Mesendoderm (in vitro differentiated cells): ENCODE measurements at regions not wholly inside any gene's neighbourhood (a gene's known extent, or its start where the extent isn't known, plus 50 kb on each side); places are given as distances from the start of the nearest gene placed in this dataset.

Source experiments
- DNase-seq: peaks from one replicate; pipeline ENCODE4 v3.0.0; 2013
- H2AK5ac ChIP-seq: 2 replicates; pipeline ENCODE4 v1.6.1; 2013; ENCODE audit warnings: low read length, inconsistent platforms
- H2BK120ac ChIP-seq: 2 replicates; pipeline ENCODE4 v1.6.1; 2013; ENCODE audit warnings: low read depth, mild to moderate bottlenecking, low read length, moderate library complexity, mixed read lengths
- H2BK15ac ChIP-seq: replicated peaks from 2 replicates; pipeline ENCODE4 v1.6.1; 2013; ENCODE audit warnings: low read depth, mild to moderate bottlenecking, moderate library complexity
- H2BK5ac ChIP-seq: 2 replicates; pipeline ENCODE4 v1.6.1; 2013; ENCODE audit warnings: low read length, inconsistent platforms
- H3K18ac ChIP-seq: 2 replicates; pipeline ENCODE4 v1.6.1; 2013; ENCODE audit warnings: mild to moderate bottlenecking, low read length, mixed read lengths
- H3K23ac ChIP-seq: one replicate; pipeline ENCODE4 v1.6.1; 2013; ENCODE audit warnings: low read length
- H3K27ac ChIP-seq: 2 replicates; pipeline ENCODE4 v1.5.1; 2013; ENCODE audit warnings: low read depth, mild to moderate bottlenecking, inconsistent platforms, low read length, moderate library complexity
- H3K27me3 ChIP-seq: 2 replicates; pipeline ENCODE4 v1.6.1; 2013; ENCODE audit warnings: low read length, control low read depth, mild to moderate bottlenecking, inconsistent platforms; ENCODE audit not compliant: insufficient read depth, poor library complexity
- H3K36me3 ChIP-seq: 2 replicates; pipeline ENCODE4 v1.6.1; 2013; ENCODE audit warnings: low read length, inconsistent platforms; ENCODE audit not compliant: control insufficient read depth, insufficient read depth
- H3K4ac ChIP-seq: one replicate; pipeline ENCODE4 v1.6.1; 2013; ENCODE audit warnings: low read depth, mild to moderate bottlenecking, low read length, moderate library complexity
- H3K4me1 ChIP-seq: 2 replicates; pipeline ENCODE4 v1.6.1; 2013; ENCODE audit warnings: low read depth, low read length, inconsistent platforms; ENCODE audit not compliant: control insufficient read depth
- H3K4me2 ChIP-seq: 2 replicates; pipeline ENCODE4 v1.6.1; 2013; ENCODE audit warnings: low read length
- H3K4me3 ChIP-seq: 2 replicates; pipeline ENCODE4 v1.5.1; 2013; ENCODE audit warnings: mild to moderate bottlenecking, low read length
- H3K56ac ChIP-seq: one replicate; pipeline ENCODE4 v1.6.1; 2013; ENCODE audit warnings: low read length
- H3K79me1 ChIP-seq: 2 replicates; pipeline ENCODE4 v1.6.1; 2013; ENCODE audit warnings: low read length, inconsistent platforms
- H3K79me2 ChIP-seq: 2 replicates; pipeline ENCODE4 v1.6.1; 2013; ENCODE audit warnings: mild to moderate bottlenecking, low read length; ENCODE audit not compliant: control insufficient read depth, insufficient read depth
- H3K9ac ChIP-seq: 2 replicates; pipeline ENCODE4 v1.6.1; 2013; ENCODE audit warnings: low read length, inconsistent platforms
- H4K5ac ChIP-seq: one replicate; pipeline ENCODE4 v1.6.1; 2013; ENCODE audit warnings: low read length
- H4K8ac ChIP-seq: one replicate; pipeline ENCODE4 v1.6.1; 2013; ENCODE audit warnings: low read depth, mild to moderate bottlenecking, control low read depth, low read length, moderate library complexity
- WGBS: extraction: QIAGEN DNeasy Blood & Tissue Kit; methylation state at CpG from one replicate; pipeline ENCODE4 v1.1.7; 2013; ENCODE audit warnings: low lambda C conversion rate, missing lambda C conversion rate; ENCODE audit not compliant: insufficient coverage; ENCODE audit errors: extremely low coverage; 5-methylcytosine and 5-hydroxymethylcytosine counted together

DNA sequence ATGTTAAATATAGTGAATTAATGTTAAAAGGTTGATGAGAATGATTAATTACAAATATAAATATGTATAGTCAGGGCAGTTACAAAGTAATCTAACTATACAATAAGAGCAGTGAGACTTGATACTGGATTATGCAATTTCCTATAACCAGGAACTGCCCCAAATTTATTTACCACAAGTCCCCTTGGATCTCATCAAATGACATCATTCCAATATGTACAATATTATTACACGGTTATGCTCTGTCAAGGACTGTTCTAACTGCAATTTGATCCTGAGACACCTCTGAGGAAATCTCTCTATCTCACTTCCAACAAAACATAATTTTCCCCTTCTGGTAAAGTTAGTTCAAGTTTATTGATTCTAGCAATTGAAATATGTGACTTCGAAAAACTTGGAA is 917.6 kb downstream of the NCAM2 start:
- Histone ChIP-seq H4K8ac (no peak overlapping the region), H3K9ac (no peak overlapping the region), H2BK120ac (no peak overlapping the region), H3K79me2 (no peaks in the 10 kb centered on the region), H2BK5ac (no peak overlapping the region), H3K4ac (no peak overlapping the region), H3K18ac (no peak overlapping the region), H4K5ac (no peak overlapping the region), H3K4me1 (no peaks in the 10 kb centered on the region), H3K27ac (no peak overlapping the region), H2AK5ac (no peak overlapping the region), H3K23ac (no peak overlapping the region), H3K56ac (no peak overlapping the region), H3K27me3 (no peaks in the 10 kb centered on the region), H3K4me2 (no peak overlapping the region), H2BK15ac (no peak overlapping the region), H3K4me3 (no peak overlapping the region), H3K36me3 (no peaks in the 10 kb centered on the region), H3K79me1 (no peaks in the 10 kb centered on the region)
- WGBS: no CpG with 5 or more reads among the region's 2 CpGs
- DNase-seq: no peak

DNA sequence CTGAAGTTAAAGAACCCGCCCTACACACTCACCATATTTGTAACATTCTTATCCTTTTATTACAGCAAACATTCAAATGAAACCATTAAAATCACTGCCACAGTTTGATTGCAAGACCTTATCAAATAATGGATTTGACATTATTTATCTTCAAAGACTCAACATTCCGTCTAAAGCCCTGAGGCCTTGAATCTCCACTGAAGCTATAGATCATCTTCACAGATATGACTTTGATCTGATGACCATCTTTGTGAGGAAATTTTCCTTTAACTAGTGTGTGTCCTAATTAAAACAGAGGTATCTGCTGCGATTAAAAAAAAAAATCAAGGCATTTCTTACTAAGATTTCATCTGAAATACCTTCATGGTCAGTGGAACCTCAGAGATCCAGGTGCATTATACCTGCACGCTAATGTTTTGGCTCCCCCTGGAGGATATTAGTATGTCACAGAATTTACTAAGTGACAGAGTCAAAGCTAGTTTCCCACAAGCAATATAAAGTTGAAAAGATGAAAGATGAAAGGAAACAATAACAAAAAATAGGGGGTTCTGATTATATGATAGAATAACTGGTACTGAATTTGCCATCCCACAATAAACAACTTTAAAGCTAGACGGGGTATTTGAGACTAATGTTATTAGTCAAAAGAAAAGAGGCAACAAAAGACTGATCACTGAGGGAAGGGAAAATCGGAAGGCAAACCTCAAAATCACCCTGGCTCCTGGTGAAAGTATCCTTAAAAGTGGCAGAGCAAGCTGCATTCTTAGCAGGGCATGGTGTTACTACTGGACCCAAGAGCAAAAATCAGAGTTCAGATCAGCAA is 923.4 kb downstream of the NCAM2 start:
- Histone ChIP-seq H2BK5ac (no peak overlapping the region), H4K8ac (no peak overlapping the region), H3K4me2 (no peak overlapping the region), H3K9ac (no peak overlapping the region), H3K4me3 (no peak overlapping the region), H2BK15ac (no peak overlapping the region), H3K23ac (no peak overlapping the region), H2AK5ac (no peak overlapping the region), H3K79me1 (no peaks in the 10 kb centered on the region), H3K36me3 (no peaks in the 10 kb centered on the region), H3K4ac (no peak overlapping the region), H3K79me2 (no peaks in the 10 kb centered on the region), H3K27me3 (no peaks in the 10 kb centered on the region), H2BK120ac (no peak overlapping the region), H3K27ac (no peak overlapping the region), H3K18ac (no peak overlapping the region), H3K4me1 (no peaks in the 10 kb centered on the region), H3K56ac (no peak overlapping the region), H4K5ac (no peak overlapping the region)
- peak; percentile 51 for DNase-seq
- WGBS: no CpG with 5 or more reads among the region's 6 CpGs

DNA sequence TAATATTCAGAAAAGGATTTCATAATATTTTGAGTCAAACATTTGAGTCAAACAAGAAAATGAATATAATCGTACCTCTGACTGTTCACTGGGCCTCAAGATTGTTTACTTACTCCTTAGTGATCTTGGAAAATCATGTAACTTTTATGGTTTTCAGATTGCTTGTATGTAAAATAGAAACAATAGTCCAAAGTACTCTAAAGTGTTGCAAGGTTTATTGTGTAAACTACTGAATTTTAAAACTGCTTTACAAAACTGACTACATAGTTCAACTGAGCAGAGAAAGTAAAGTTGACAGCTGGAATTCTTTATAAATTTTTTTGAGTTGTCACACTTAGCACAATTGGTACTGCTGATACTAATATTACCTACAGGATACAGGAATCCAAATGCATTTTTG is 931.0 kb downstream of the NCAM2 start:
- H3K4me3 ChIP-seq: no peak overlapping the region
- H2AK5ac ChIP-seq: no peak overlapping the region
- no peak overlapping the region for H2BK5ac ChIP-seq
- H3K18ac ChIP-seq: no peak overlapping the region
- no peak overlapping the region for H4K5ac ChIP-seq
- no peak overlapping the region for H3K4me2 ChIP-seq
- DNase-seq: no peak
- no peak overlapping the region for H3K56ac ChIP-seq
- no peak overlapping the region for H3K23ac ChIP-seq
- H3K79me2 ChIP-seq: no peaks in the 10 kb centered on the region
- H3K27me3 ChIP-seq: no peaks in the 10 kb centered on the region
- no peaks in the 10 kb centered on the region for H3K36me3 ChIP-seq
- no peak overlapping the region for H4K8ac ChIP-seq
- H2BK15ac ChIP-seq: no peak overlapping the region
- no peaks in the 10 kb centered on the region for H3K4me1 ChIP-seq
- H3K79me1 ChIP-seq: no peaks in the 10 kb centered on the region
- no peak overlapping the region for H3K4ac ChIP-seq
- no peak overlapping the region for H3K27ac ChIP-seq
- no peak overlapping the region for H3K9ac ChIP-seq
- no CpG with 5 or more reads among the region's 1 CpG for WGBS
- H2BK120ac ChIP-seq: no peak overlapping the region

DNA sequence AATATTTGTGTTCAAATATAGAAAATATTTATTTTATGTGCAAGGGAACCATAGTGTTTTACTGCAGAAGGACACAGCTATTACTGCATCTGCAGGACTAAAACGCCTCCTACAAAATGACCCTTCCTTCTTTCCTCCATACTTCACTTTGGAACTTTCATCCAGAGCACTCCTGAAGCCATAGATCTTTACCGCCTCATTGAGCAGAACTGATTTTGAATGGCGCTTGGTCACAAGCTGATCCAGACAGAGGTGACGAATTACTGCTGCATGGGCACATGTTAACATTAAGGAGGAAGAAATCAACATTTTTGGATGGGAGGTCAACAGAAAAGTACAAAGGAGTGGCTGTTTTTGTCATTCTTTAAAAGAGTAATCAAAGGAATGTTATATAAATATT is 931.6 kb downstream of the NCAM2 start:
- WGBS: no CpG with 5 or more reads among the region's 4 CpGs
- no peak overlapping the region for H3K27ac ChIP-seq
- no peaks in the 10 kb centered on the region for H3K79me2 ChIP-seq
- H3K4ac ChIP-seq: no peak overlapping the region
- no peak overlapping the region for H2BK15ac ChIP-seq
- no peaks in the 10 kb centered on the region for H3K79me1 ChIP-seq
- H2BK120ac ChIP-seq: no peak overlapping the region
- no peak overlapping the region for H2AK5ac ChIP-seq
- no peak overlapping the region for H3K18ac ChIP-seq
- no peaks in the 10 kb centered on the region for H3K4me1 ChIP-seq
- no peak overlapping the region for H3K56ac ChIP-seq
- no peak overlapping the region for H4K8ac ChIP-seq
- no peaks in the 10 kb centered on the region for H3K27me3 ChIP-seq
- H3K4me2 ChIP-seq: no peak overlapping the region
- DNase-seq: no peak
- H3K4me3 ChIP-seq: no peak overlapping the region
- no peak overlapping the region for H4K5ac ChIP-seq
- no peak overlapping the region for H3K23ac ChIP-seq
- H3K9ac ChIP-seq: no peak overlapping the region
- H3K36me3 ChIP-seq: no peaks in the 10 kb centered on the region
- H2BK5ac ChIP-seq: no peak overlapping the region

DNA sequence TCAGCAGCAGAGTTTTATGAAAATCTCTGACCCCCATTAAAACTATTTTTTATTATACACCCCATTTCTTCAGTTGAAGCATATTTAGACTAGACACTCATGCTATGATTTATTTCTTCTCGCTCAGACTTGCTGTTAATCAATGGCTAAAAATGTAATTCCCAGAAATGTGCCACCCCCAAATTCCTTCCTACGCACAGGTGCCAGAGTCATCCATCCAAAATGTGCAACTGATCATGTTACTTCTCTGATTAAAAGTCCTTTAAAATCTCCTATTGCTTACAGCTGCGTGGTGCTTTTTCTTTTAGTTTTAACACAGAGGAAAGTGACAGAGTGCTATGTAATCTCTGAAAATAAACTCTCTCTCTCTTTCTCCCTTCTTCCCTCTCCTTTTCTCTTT is 954.4 kb downstream of the NCAM2 start:
- H3K18ac ChIP-seq: no peak overlapping the region
- H3K79me2 ChIP-seq: no peaks in the 10 kb centered on the region
- no peak overlapping the region for H2AK5ac ChIP-seq
- no peaks in the 10 kb centered on the region for H3K27me3 ChIP-seq
- H3K56ac ChIP-seq: no peak overlapping the region
- H4K5ac ChIP-seq: no peak overlapping the region
- WGBS: no CpG with 5 or more reads among the region's 3 CpGs
- no peaks in the 10 kb centered on the region for H3K36me3 ChIP-seq
- H2BK5ac ChIP-seq: no peak overlapping the region
- no peak overlapping the region for H4K8ac ChIP-seq
- no peak for DNase-seq
- no peaks in the 10 kb centered on the region for H3K4me1 ChIP-seq
- H3K4me2 ChIP-seq: no peak overlapping the region
- no peak overlapping the region for H3K4me3 ChIP-seq
- H3K4ac ChIP-seq: no peak overlapping the region
- no peak overlapping the region for H2BK15ac ChIP-seq
- no peak overlapping the region for H3K23ac ChIP-seq
- no peaks in the 10 kb centered on the region for H3K79me1 ChIP-seq
- no peak overlapping the region for H3K27ac ChIP-seq
- H3K9ac ChIP-seq: no peak overlapping the region
- no peak overlapping the region for H2BK120ac ChIP-seq

DNA sequence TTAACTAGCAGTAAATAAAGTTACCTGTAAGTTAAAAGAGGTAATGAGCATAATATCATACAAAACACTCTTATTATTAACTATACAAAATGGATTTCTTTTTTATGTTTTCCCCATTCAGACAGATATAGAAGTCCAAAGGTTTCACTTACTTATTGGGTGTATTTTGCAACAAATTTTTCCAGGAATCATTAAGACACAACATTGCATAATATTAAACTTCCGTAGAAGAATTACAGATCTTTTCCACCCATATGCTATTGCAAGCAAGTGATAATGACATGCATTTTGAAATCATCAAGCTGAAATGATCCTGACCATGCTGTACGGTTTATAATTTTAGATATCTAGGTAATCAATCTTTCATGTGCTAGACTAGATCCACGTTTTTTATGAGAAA is 957.0 kb downstream of the NCAM2 start:
- Histone ChIP-seq H3K18ac (no peak overlapping the region), H3K4me2 (no peak overlapping the region), H2AK5ac (no peak overlapping the region), H3K27me3 (no peaks in the 10 kb centered on the region), H3K56ac (no peak overlapping the region), H3K4me1 (no peaks in the 10 kb centered on the region), H2BK120ac (no peak overlapping the region), H3K27ac (no peak overlapping the region), H2BK5ac (no peak overlapping the region), H3K4ac (no peak overlapping the region), H2BK15ac (no peak overlapping the region), H3K23ac (no peak overlapping the region), H3K9ac (no peak overlapping the region), H3K4me3 (no peak overlapping the region), H4K8ac (no peak overlapping the region), H3K79me2 (no peaks in the 10 kb centered on the region), H3K79me1 (no peaks in the 10 kb centered on the region), H4K5ac (no peak overlapping the region), H3K36me3 (no peaks in the 10 kb centered on the region)
- DNase-seq: no peak
- no CpG with 5 or more reads among the region's 3 CpGs for WGBS
